ENCODE measurements at regions not wholly inside any gene's neighbourhood (a gene's known extent, or its start where the extent isn't known, plus 50 kb on each side); places are given as distances from the start of the nearest gene placed in this dataset.

DNA sequence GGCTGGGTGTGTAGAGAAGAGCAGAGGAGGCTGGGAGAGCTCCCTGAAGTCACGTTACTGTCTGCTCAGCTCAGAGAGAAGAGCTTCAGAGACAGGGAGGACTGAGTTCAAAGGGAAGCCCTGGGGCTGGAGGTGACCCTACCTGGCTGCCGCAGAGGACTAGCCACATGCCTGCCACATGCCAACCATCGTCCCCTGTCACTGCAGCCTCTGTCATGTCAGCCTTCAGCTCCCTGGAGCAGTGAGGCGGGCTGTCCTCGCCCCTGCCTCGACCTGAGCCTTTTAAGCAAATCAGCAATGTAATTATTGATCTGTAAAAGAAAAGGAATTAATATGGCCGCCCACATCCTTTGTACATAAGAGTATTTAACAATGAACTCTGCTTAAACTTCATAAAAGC lies 89.3 kb upstream of the RET start:
- H3K4me3 ChIP-seq (ENCODE audit: control insufficient read depth in 1 of 2, extremely low read depth in 1 of 2, low read length in 1 of 2): no peak overlapping the region
- ChIA-PET CTCF (no interaction called here), POLR2A (no interaction called here)
- no peaks in the 10 kb centered on the region for H3K27me3 Mint-ChIP-seq
- no peaks in the 10 kb centered on the region for H3K9me3 Mint-ChIP-seq
- no peaks in the 10 kb centered on the region for H3K36me3 ChIP-seq (ENCODE audit: control insufficient read depth in 2 of 2, extremely low read depth in 1 of 2, insufficient read depth in 1 of 2, low read length in 1 of 2)
- peaks cover 8 to 14% (median 12%) of the 10 kb centered on the region in 3 donors for H3K4me1 Mint-ChIP-seq
- no peak overlapping the region for H3K27ac Mint-ChIP-seq
- DNase-seq (no peak), ATAC-seq (replicated peaks in 1 of 4) (no peak)
- no peak overlapping the region for H3K4me3 Mint-ChIP-seq
- peaks cover 0 to 30% of the 10 kb centered on the region in 2 experiments for H3K27me3 ChIP-seq (replicated peaks in 1 of 2; ENCODE audit: control insufficient read depth in 2 of 2, extremely low read depth in 1 of 2, insufficient read depth in 2 of 2, low read length in 1 of 2)
- H3K4me1 ChIP-seq (ENCODE audit: control insufficient read depth in 1 of 2, extremely low read depth in 1 of 2, insufficient read depth in 2 of 2, low read length in 2 of 2): peaks cover 18 to 31% of the 10 kb centered on the region in 2 experiments
- WGBS (ENCODE audit: insufficient coverage): 100% methylated on average over 1 of the region's 7 CpGs
- H3K27ac ChIP-seq (ENCODE audit: low read length): no peak overlapping the region
- no peaks in the 10 kb centered on the region for H3K9me3 ChIP-seq
- H3K36me3 Mint-ChIP-seq: no peaks in the 10 kb centered on the region

DNA sequence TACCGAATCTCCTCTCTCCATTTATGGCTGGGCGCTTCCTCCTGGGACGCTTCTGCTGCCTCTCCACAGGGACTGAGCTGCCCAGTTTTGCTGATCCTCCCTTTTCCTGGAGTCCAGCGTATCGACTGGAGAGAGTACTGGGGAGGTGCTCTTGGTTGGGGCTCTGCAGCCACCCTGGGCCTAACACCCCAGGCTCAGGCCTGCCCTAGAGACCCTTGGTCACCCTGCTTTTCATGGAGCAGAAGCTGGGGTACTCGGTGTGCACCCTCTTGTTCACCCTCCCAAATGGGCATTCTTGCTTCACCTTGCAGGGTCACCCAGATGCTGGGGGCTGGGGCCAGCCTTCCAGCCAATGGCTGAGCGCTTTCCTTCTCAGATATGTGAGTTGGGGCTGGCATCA lies 88.8 kb upstream of the RET start:
- peaks cover 0 to 35% of the 10 kb centered on the region in 2 experiments for H3K27me3 ChIP-seq (replicated peaks in 1 of 2; ENCODE audit: control insufficient read depth in 2 of 2, extremely low read depth in 1 of 2, insufficient read depth in 2 of 2, low read length in 1 of 2)
- peaks cover 0 to 1% of the 10 kb centered on the region in 2 donors for H3K27me3 Mint-ChIP-seq
- no peaks in the 10 kb centered on the region for H3K9me3 ChIP-seq
- H3K27ac Mint-ChIP-seq: no peak overlapping the region
- ATAC-seq (replicated peaks in 1 of 4) (no peak), DNase-seq (no peak)
- no peaks in the 10 kb centered on the region for H3K36me3 Mint-ChIP-seq
- POLR2A ChIA-PET: no interaction called here
- WGBS (ENCODE audit: insufficient coverage): 94% methylated on average over 4 of the region's 7 CpGs
- H3K4me1 Mint-ChIP-seq: peaks cover 8 to 14% (median 12%) of the 10 kb centered on the region in 3 donors
- peaks cover 18 to 31% of the 10 kb centered on the region in 2 experiments for H3K4me1 ChIP-seq (ENCODE audit: control insufficient read depth in 1 of 2, extremely low read depth in 1 of 2, insufficient read depth in 2 of 2, low read length in 2 of 2)
- H3K36me3 ChIP-seq (ENCODE audit: control insufficient read depth in 2 of 2, extremely low read depth in 1 of 2, insufficient read depth in 1 of 2, low read length in 1 of 2): no peaks in the 10 kb centered on the region
- no peak overlapping the region for H3K4me3 Mint-ChIP-seq
- H3K9me3 Mint-ChIP-seq: no peaks in the 10 kb centered on the region
- CTCF ChIA-PET: no interaction called here
- H3K27ac ChIP-seq (ENCODE audit: low read length): no peak overlapping the region
- H3K4me3 ChIP-seq (ENCODE audit: control insufficient read depth in 1 of 2, extremely low read depth in 1 of 2, low read length in 1 of 2): no peak overlapping the region

DNA sequence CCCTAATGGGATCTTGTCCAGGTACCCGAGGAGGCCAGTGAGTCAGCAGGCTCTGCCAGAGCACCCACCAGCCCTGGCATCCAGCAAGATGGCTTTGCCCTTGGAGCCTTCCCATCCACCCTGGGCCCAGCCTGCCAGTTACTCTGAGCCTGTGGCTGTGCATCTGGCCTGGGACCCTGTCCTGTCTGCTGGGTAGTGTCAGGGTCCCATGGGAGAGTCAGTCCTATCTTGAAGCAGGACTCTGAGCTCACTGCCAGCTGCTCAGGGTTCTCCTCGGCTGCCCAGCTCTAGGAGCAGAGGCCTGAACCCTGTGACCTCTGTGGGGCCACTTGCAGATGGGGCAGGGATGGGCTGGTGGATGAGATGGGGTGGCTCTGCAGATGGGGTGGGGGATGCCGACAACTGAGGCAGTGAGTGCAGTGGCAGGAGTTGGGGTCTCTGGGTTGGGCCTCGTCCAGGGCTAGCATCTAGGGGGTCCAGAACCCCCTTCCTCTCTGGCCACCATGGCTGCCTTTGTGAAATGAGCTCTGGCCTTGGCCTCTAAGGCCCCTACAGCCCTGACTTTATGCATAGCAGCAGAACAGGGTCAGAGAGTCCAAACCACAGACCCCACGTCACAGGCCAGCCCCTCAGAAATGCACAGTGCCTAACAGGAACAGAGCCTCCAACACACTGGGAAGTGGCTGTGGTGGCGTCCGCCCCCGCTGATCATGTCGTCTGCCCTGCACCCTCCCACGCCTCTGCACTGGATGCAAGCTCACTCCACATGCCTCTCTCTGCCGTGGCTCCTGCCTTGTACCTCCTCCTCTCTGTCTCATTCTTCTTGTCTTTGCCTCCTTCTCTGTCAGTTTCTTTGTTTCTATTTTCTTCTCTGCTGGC lies 88.1 kb upstream of the RET start:
- Mint-ChIP-seq H3K9me3 (no peaks in the 10 kb centered on the region), H3K27me3 (peaks cover 0 to 2% of the 10 kb centered on the region in 2 donors), H3K27ac (no peak overlapping the region), H3K4me3 (peak overlapping the region in 1 of 3 donors; percentile 40), H3K4me1 (peaks cover 8 to 14% (median 12%) of the 10 kb centered on the region in 3 donors), H3K36me3 (no peaks in the 10 kb centered on the region)
- CTCF ChIA-PET: no interaction called here
- H3K4me3 ChIP-seq (ENCODE audit: control insufficient read depth in 1 of 2, extremely low read depth in 1 of 2, low read length in 1 of 2): no peak overlapping the region
- DNase-seq: peak in 1 of 35 experiments; percentile 12
- H3K36me3 ChIP-seq (ENCODE audit: control insufficient read depth in 2 of 2, extremely low read depth in 1 of 2, insufficient read depth in 1 of 2, low read length in 1 of 2): no peaks in the 10 kb centered on the region
- H3K27ac ChIP-seq (ENCODE audit: low read length): no peak overlapping the region
- peaks cover 0 to 36% of the 10 kb centered on the region in 2 experiments for H3K27me3 ChIP-seq (replicated peaks in 1 of 2; ENCODE audit: control insufficient read depth in 2 of 2, extremely low read depth in 1 of 2, insufficient read depth in 2 of 2, low read length in 1 of 2)
- peaks cover 18 to 31% of the 10 kb centered on the region in 2 experiments for H3K4me1 ChIP-seq (ENCODE audit: control insufficient read depth in 1 of 2, extremely low read depth in 1 of 2, insufficient read depth in 2 of 2, low read length in 2 of 2)
- 38% methylated on average over 10 of the region's 11 CpGs for WGBS (ENCODE audit: insufficient coverage)
- no peaks in the 10 kb centered on the region for H3K9me3 ChIP-seq
- POLR2A ChIA-PET: no interaction called here
- ATAC-seq (replicated peaks in 1 of 4): peak in 1 of 4 experiments; percentile 45

DNA sequence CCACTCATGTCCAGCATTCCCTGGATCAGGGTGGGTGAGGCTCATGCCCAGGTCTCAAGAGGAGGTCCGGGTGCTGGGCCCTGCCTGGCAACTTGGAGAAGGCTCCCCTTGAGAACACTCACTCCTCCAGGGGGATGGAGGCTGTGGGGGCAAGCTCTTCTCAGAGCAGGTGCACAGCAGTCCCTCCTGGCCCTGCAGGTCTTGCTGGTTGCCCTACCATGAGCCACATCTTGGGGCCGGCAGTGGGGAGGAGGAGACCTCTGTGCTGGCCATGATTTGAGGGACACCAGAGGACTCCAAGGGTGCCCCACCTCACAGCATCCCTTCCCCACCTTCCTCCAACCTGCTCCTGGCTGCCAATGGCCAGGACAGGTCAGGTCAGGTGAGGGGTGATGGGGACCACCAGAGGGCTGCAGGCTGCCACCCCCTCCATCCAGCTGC lies 87.4 kb upstream of the RET start:
- no CpG with 5 or more reads among the region's 2 CpGs for WGBS (ENCODE audit: insufficient coverage)

DNA sequence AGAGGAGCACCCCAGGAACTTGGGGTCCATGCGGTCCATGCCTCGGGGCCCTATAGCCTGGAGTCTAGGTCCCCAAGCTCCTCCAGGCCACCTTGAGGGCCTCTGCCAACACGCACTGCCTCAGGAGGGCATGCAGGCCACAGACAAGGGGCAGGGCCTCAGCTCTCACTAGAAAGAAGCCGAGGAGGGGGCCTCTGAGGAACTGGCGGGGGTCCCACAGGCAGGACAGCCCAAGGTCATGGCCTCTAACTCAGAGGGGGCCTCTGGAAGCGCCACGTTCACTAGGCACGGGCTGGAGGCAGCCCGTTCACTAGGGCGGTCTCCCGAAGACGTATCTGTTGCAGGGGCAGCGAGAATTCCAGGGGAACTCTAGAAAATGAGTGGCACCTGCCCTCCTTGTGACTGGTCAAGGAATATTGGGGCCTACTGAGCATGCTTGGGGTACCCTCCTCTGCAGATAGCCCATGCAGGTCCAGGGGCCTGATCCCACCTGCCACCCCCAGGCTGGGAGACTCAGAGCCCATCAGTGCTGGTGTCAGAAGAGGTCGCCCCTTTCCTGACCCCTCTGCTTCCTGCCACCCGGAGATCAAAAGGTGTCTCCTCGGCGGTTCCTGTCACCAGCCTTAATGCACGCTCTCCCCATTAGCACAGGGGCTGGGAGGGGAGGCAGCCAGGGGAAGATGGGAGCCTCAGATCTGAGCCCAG lies 86.7 kb upstream of the RET start:
- Mint-ChIP-seq H3K36me3 (no peaks in the 10 kb centered on the region), H3K4me3 (no peak overlapping the region), H3K27me3 (peaks cover 0 to 2% of the 10 kb centered on the region in 2 donors), H3K9me3 (no peaks in the 10 kb centered on the region), H3K27ac (no peak overlapping the region), H3K4me1 (peaks cover 8 to 14% (median 12%) of the 10 kb centered on the region in 3 donors)
- ChIA-PET POLR2A (no interaction called here), CTCF (no interaction called here)
- 68% methylated on average over 11 of the region's 18 CpGs for WGBS (ENCODE audit: insufficient coverage)
- H3K4me3 ChIP-seq (ENCODE audit: control insufficient read depth in 1 of 2, extremely low read depth in 1 of 2, low read length in 1 of 2): no peak overlapping the region
- DNase-seq: peak in 1 of 35 experiments; percentile 10
- peaks cover 18 to 31% of the 10 kb centered on the region in 2 experiments for H3K4me1 ChIP-seq (ENCODE audit: control insufficient read depth in 1 of 2, extremely low read depth in 1 of 2, insufficient read depth in 2 of 2, low read length in 2 of 2)
- no peaks in the 10 kb centered on the region for H3K36me3 ChIP-seq (ENCODE audit: control insufficient read depth in 2 of 2, extremely low read depth in 1 of 2, insufficient read depth in 1 of 2, low read length in 1 of 2)
- H3K27me3 ChIP-seq (replicated peaks in 1 of 2; ENCODE audit: control insufficient read depth in 2 of 2, extremely low read depth in 1 of 2, insufficient read depth in 2 of 2, low read length in 1 of 2): peaks cover 0 to 36% of the 10 kb centered on the region in 2 experiments
- no peaks in the 10 kb centered on the region for H3K9me3 ChIP-seq
- H3K27ac ChIP-seq (ENCODE audit: low read length): no peak overlapping the region
- peak in 1 of 4 experiments; percentile 37 for ATAC-seq (replicated peaks in 1 of 4)

More for the DNA sequence above, 87.4 kb upstream of the RET start:
- Mint-ChIP-seq H3K36me3 (no peaks in the 10 kb centered on the region), H3K27ac (no peak overlapping the region), H3K27me3 (peaks cover 0 to 2% of the 10 kb centered on the region in 2 donors), H3K4me1 (peaks cover 8 to 14% (median 12%) of the 10 kb centered on the region in 3 donors), H3K9me3 (no peaks in the 10 kb centered on the region), H3K4me3 (peak overlapping the region in 1 of 3 donors; percentile 40)
- H3K9me3 ChIP-seq: no peaks in the 10 kb centered on the region
- peaks cover 18 to 31% of the 10 kb centered on the region in 2 experiments for H3K4me1 ChIP-seq (ENCODE audit: control insufficient read depth in 1 of 2, extremely low read depth in 1 of 2, insufficient read depth in 2 of 2, low read length in 2 of 2)
- DNase-seq (peak in 1 of 35 experiments; percentile 10), ATAC-seq (replicated peaks in 1 of 4) (no peak)
- H3K36me3 ChIP-seq (ENCODE audit: control insufficient read depth in 2 of 2, extremely low read depth in 1 of 2, insufficient read depth in 1 of 2, low read length in 1 of 2): no peaks in the 10 kb centered on the region
- peaks cover 0 to 36% of the 10 kb centered on the region in 2 experiments for H3K27me3 ChIP-seq (replicated peaks in 1 of 2; ENCODE audit: control insufficient read depth in 2 of 2, extremely low read depth in 1 of 2, insufficient read depth in 2 of 2, low read length in 1 of 2)
- ChIA-PET CTCF (no interaction called here), POLR2A (no interaction called here)
- H3K4me3 ChIP-seq (ENCODE audit: control insufficient read depth in 1 of 2, extremely low read depth in 1 of 2, low read length in 1 of 2): no peak overlapping the region
- no peak overlapping the region for H3K27ac ChIP-seq (ENCODE audit: low read length)

DNA sequence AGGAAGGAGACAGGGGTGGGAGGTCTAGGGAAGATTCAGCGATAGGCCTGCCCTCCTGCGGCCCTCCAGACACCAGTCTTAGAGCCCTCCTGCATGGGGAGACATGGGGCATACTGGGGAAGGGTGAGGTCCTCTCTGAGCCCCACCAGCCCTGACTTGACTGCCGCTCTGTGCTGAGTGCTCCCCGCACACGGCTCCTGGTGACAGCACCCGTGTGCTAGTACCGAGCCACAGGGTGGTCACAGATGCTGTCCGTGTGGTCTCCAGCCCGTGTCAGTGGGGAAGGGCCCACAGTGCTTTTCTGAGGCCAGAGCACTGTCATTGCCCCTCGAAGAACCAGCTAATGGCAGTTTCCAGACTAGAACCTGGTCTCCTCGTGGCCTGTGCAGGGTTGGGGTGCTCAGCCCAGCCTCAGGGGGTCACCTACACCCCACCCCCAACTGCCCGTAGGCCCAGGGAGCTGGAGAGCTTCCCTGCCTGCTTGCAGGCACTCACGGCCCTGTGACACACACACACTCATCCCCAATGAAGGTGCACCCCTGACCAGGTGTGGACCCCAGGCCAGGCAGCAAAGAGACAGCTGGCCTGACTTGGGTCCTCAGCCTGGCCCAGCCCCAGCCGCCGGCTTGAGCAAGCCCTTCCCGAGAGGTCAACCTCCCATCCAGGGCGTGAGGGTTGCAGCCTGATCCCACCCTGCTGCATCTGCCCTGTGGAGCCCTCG lies 86.0 kb upstream of the RET start:
- Histone ChIP-seq H3K4me3 (ENCODE audit: control insufficient read depth in 1 of 2, extremely low read depth in 1 of 2, low read length in 1 of 2) (no peak overlapping the region), H3K27ac (ENCODE audit: low read length) (no peak overlapping the region), H3K9me3 (no peaks in the 10 kb centered on the region), H3K27me3 (replicated peaks in 1 of 2; ENCODE audit: control insufficient read depth in 2 of 2, extremely low read depth in 1 of 2, insufficient read depth in 2 of 2, low read length in 1 of 2) (peaks cover 0 to 34% of the 10 kb centered on the region in 2 experiments), H3K36me3 (ENCODE audit: control insufficient read depth in 2 of 2, extremely low read depth in 1 of 2, insufficient read depth in 1 of 2, low read length in 1 of 2) (no peaks in the 10 kb centered on the region), H3K4me1 (ENCODE audit: control insufficient read depth in 1 of 2, extremely low read depth in 1 of 2, insufficient read depth in 2 of 2, low read length in 2 of 2) (peaks cover 18 to 31% of the 10 kb centered on the region in 2 experiments)
- Mint-ChIP-seq H3K4me3 (no peak overlapping the region), H3K36me3 (no peaks in the 10 kb centered on the region), H3K27ac (no peak overlapping the region), H3K4me1 (peaks cover 8 to 14% (median 12%) of the 10 kb centered on the region in 3 donors), H3K27me3 (peaks cover 0 to 2% of the 10 kb centered on the region in 2 donors), H3K9me3 (no peaks in the 10 kb centered on the region)
- POLR2A ChIA-PET: no interaction called here
- CTCF ChIA-PET: no interaction called here
- ATAC-seq (replicated peaks in 1 of 4) (no peak), DNase-seq (no peak)
- 80% methylated on average over 18 of the region's 18 CpGs for WGBS (ENCODE audit: insufficient coverage)

Data from T-cell (primary cell).